Epidermal melanocyte (primary cell): ENCODE measurements at regions not wholly inside any gene's neighbourhood (a gene's known extent, or its start where the extent isn't known, plus 50 kb on each side); places are given as distances from the start of the nearest gene placed in this dataset.
"Not testable (repeated sequence)": the region's sequence is repeated elsewhere in the genome, so short reads cannot be mapped to it uniquely, and the experiment has no call there.

ENCODE experiments used
- DNase-seq: peaks from one replicate; pipeline ENCODE4 v3.0.0; 2011; ENCODE audit warnings: low spot score; ENCODE audit not compliant: insufficient read length

DNA sequence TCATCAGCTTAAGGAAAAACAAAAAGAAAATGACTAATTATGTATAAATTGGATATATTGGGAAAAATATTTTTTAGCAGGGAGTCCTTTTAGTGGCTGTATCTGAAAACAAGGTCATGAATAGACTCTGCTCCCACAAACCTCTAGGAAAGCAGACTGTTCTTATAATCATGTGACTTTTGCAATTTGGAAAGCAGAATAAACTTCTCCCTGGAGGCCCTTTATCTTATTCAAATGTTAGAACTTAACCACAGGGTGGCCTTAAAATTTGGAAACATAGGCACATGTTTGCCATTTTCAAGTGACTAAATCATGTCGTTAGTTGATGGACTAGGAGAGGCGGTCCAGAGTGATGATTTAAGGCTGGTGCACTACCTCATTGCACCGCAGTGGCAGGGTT, 196.6 kb upstream of the KRR1 start:
- DNase-seq, result no peak

- no peak for DNase-seq
Measured at GRCh38 chr12:75706786-75707605, 195.6 kb upstream of the KRR1 start.

DNA sequence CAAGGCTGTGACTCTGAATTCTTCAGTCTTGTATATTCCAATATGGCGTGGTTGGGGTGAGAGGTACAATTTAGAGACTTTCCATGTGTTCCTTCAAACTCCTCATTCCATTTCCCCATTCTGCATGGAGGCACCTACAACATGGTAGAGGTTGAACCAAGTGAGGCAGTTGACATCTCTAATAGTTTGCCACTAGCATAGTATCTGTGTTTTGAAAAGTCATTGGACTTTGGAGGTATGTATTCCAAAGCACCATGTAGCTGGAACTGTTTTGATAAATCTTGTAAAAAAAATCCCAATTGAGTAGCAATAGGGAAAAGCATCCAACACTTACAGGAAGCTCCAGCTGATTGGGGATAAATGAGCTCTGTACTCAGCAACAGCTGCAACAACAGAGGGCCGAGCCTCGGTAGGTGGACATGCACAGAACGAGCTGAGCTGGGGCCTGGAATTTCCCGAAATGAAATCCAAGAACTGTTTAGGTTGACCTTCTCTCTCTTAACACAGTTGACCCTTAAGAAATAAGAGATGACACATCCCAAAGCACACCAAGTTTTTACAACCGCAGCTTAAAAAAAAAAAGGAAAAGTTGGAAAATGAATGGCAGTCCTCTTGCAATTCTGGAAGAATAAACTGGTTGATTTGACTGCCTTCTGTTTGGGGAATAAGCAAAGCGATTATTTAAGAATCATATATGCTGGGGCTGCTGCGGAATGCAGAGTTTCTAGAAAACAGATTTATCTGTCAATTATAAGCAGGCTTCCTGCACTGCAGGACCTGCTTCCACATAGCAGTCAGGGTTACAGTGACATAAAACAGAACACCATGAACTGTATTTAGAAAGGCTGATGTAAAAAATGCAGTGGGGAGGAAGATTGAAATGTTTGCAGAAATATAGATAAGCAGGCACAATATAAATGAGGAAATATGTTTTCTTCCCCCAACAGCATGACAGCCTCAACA, 194.6 kb upstream of the KRR1 start:
- DNase-seq, result no peak

GRCh38 chr12:75704664-75705063, 193.3 kb upstream of the KRR1 start:
- no peak for DNase-seq

- no peak for DNase-seq
Measured at GRCh38 chr12:75704208-75704607, 192.8 kb upstream of the KRR1 start.

- no peak for DNase-seq
Measured at GRCh38 chr12:75703131-75703530, 191.7 kb upstream of the KRR1 start.

- DNase-seq, result no peak
Measured at GRCh38 chr12:75702477-75703093, 191.2 kb upstream of the KRR1 start.

DNA sequence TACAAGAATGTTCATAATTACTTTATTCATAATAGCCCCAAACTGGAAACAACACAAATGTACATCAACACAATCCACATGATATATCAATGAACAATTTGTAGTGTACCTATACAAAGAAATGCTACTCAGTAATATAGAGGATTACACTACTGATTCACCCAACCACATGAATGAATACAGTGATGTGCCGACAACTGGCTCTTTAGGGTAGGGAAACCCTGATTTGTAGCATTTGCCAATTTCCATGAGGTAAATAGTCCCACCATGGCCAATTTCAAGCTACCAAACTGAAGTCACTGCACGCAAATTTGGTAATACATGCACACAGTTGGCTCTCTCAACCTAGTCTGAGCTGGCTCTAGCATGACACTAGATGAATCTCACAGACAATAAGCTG, 190.4 kb upstream of the KRR1 start:
- DNase-seq, result no peak

- no peak for DNase-seq
Measured at GRCh38 chr12:75699728-75700496, 188.5 kb upstream of the KRR1 start.

- no peak for DNase-seq
Measured at GRCh38 chr12:75699251-75699650, 187.8 kb upstream of the KRR1 start.

- no peak for DNase-seq
Measured at GRCh38 chr12:75698052-75698451, 186.6 kb upstream of the KRR1 start.

GRCh38 chr12:75695926-75696325, 184.5 kb upstream of the KRR1 start:
- DNase-seq, result no peak

DNA sequence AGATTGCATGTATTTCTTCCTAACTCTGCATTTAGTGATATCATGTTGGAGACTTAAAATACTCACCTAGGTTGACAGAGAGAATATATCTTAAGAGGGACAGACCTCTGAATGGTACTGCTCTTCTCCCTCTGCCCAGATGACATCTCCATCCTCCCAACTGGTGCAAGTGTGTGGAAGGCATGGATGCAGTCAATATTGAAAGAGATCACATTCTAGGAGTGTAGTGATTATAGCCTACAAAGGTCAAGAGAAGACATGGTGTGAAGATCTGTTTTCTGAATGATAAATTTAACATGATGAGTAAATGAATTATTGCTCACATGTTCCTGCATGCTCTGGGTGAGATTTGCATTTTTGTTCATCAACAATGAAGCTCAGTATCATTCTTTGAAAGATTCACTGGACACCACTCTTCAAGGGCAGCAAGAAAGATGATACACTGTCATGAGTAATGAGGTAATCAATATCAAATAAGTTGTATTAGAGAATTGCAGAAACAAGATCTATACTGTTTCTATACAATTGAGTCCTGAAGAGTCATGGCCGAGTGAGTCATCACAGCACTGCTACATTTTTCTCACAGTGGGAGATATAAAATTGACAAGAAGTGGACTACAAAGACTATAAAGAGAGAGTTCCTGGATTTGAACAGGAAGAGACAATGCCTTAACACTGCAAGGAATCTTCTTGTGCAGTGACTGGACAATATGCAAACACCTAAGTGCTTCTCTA, 183.3 kb upstream of the KRR1 start:
- DNase-seq, result no peak

DNA sequence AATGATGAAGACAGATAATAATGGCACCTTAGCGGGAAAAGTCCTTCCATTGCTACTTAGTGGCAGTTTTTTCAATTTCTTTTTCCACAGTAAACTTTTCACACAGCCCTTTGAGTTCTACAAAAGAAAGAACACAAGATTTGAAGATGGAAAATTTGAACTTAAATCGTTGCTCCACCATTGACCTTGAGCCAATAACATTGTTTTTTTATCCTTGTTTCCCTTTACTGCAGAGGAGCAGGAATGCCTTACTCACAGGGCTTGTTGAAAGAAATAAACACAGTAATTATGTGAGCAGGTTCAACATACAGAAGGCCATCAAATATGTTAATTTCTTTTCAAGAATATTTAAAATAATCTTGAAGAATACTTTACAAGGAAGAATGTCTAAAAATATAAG, 181.5 kb upstream of the KRR1 start:
- no peak for DNase-seq

DNA sequence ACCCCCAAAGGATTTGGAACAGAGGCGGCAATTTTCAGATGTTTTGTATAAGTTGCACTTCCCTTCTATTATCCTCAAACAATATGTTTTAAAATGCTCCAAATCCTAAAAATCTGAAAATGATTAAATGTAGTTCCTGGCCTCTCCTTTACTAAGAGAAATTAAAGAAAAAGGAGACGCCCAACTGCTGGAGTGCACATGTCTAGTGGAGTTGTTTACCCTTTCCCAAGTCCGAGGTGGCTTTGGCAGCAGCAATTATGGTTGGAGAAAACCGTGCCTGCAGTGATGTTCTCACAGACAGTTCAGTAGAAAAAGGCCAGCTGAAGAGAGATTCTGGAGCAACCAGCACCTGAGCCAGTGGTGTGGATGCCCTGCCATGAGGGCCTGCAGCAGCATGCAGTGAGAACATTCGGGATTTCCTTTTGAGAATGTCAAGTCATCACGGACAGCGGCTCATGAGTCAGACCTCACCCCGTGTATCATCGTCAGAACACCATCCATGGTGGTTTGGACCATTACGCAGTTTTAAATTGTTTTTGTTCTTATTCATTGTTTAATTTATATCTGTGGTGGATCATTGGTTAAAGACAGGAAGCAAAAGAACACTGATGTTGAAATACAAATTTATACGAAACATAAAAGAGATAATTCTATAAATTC, 179.0 kb upstream of the KRR1 start:
- DNase-seq, result no peak

GRCh38 chr12:75686233-75686632, 174.8 kb upstream of the KRR1 start:
- not testable (repeated sequence) for DNase-seq

DNA sequence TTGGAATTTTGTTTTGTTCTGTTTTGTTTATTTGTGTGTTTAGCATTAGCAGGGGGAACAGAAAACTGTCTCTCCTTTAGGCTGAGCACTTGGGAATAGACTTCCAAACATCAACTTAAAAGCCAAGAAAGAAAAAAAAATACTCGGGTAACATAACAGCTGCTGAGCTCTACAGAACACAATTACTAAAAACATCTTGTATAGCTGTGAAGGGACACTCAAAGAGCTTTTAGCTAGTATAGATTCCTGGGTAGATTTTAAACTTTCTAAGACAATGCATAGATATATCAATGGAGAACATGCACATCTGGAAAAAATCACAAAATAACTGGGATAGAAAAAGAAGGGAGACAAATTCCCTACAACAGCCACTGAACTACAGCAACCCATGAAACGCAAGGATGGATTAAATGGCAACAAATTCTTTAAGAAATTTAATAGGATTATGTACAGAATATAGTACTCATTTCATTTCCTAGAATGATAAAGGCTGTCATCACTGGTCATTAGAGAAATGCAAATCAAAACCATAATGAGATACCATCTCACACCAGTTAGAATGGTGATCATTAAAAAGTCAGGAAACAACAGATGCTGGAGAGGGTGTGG, 174.3 kb upstream of the KRR1 start:
- DNase-seq, result no peak

GRCh38 chr12:75684678-75685616, 173.5 kb upstream of the KRR1 start:
- DNase-seq, result no peak
